Neural cell (in vitro differentiated cells): ENCODE measurements at regions not wholly inside any gene's neighbourhood (a gene's known extent, or its start where the extent isn't known, plus 50 kb on each side); places are given as distances from the start of the nearest gene placed in this dataset.

Experiments used
- H2AFZ ChIP-seq: fragments of 200-600, 300-800 bp; sonication (generic), shearing (Covaris generic); 2 replicates; pipeline ENCODE4 v1.6.0; 2014; ENCODE audit warnings: low read depth, mild to moderate bottlenecking, antibody characterized with exemption, low read length, moderate library complexity
- H3F3A ChIP-seq: fragments of 200-600 bp; shearing (Covaris generic); 2 replicates; pipeline ENCODE4 v1.6.1; 2016; ENCODE audit warnings: mild to moderate bottlenecking, moderate library complexity, mixed read lengths, antibody characterized with exemption, low read length; ENCODE audit not compliant: insufficient read depth, poor library complexity, severe bottlenecking
- H3K27ac ChIP-seq: fragments of 200-600, 300-800 bp; sonication (generic), shearing (Covaris generic); 2 replicates; pipeline ENCODE4 v1.5.1; 2014; ENCODE audit warnings: mild to moderate bottlenecking, low read length, moderate library complexity
- H3K27me3 ChIP-seq: fragments of 300-800, 200-600 bp; sonication (generic), shearing (Covaris generic); 2 replicates; pipeline ENCODE4 v1.6.0; 2014; ENCODE audit warnings: mild to moderate bottlenecking, low read depth, low read length, moderate library complexity; ENCODE audit not compliant: insufficient read depth
- H3K36me3 ChIP-seq: fragments of 300-800, 200-600 bp; sonication (generic), shearing (Covaris generic); 2 replicates; pipeline ENCODE4 v1.5.1; 2014; ENCODE audit warnings: mild to moderate bottlenecking, antibody characterized with exemption, low read length, moderate library complexity; ENCODE audit not compliant: insufficient read depth
- H3K4me2 ChIP-seq: fragments of 300-800, 200-600 bp; sonication (generic), shearing (Covaris generic); 2 replicates; pipeline ENCODE4 v1.6.0; 2014; ENCODE audit warnings: mild to moderate bottlenecking, low read length
- H3K4me3 ChIP-seq: fragments of 300-800, 200-600 bp; sonication (generic), shearing (Covaris generic); 2 replicates; pipeline ENCODE4 v1.5.1; 2014; ENCODE audit warnings: mild to moderate bottlenecking, low read length, moderate library complexity
- H3K79me2 ChIP-seq: fragments of 200-600 bp; shearing (Covaris generic); replicated peaks from 2 replicates; pipeline ENCODE4 v1.6.0; 2014; ENCODE audit warnings: mild to moderate bottlenecking, low read length, moderate library complexity; ENCODE audit not compliant: insufficient read depth
- H3K9ac ChIP-seq: fragments of 300-800, 200-600 bp; sonication (generic), shearing (Covaris generic); 2 replicates; pipeline ENCODE4 v1.6.1; 2016; ENCODE audit warnings: mild to moderate bottlenecking, low read length, mixed read lengths
- H3K9me2 ChIP-seq: fragments of 200-600 bp; shearing (Covaris generic); 2 replicates; pipeline ENCODE4 v1.6.1; 2016; ENCODE audit warnings: mild to moderate bottlenecking, low read length, mixed read lengths; ENCODE audit not compliant: insufficient read depth
- H3K9me3 ChIP-seq: fragments of 200-600, 300-800 bp; sonication (generic), shearing (Covaris generic); 2 replicates; pipeline ENCODE4 v1.6.1; 2016; ENCODE audit warnings: mild to moderate bottlenecking, mixed run types, low read length, moderate library complexity, mixed read lengths
- H4K20me1 ChIP-seq: fragments of 200-600 bp; shearing (Covaris generic); 2 replicates; pipeline ENCODE4 v1.6.1; 2016; ENCODE audit warnings: mild to moderate bottlenecking, mixed run types; ENCODE audit not compliant: insufficient read depth
- EP300 ChIP-seq: fragments of 450-650 bp; conservative IDR thresholded peaks from 2 replicates; pipeline ENCODE4 v1.6.1; 2014; ENCODE audit warnings: antibody characterized with exemption, mild to moderate bottlenecking, moderate library complexity; ENCODE audit not compliant: poor library complexity, severe bottlenecking
- EZH2 ChIP-seq: fragments of 200-600, 300-800 bp; shearing (Covaris generic), sonication (generic); IDR thresholded peaks from 2 replicates; pipeline ENCODE4 v1.6.1; 2014; ENCODE audit warnings: antibody characterized with exemption, low read length, borderline replicate concordance, mild to moderate bottlenecking; ENCODE audit not compliant: insufficient read depth, poor library complexity, severe bottlenecking
- MXI1 ChIP-seq: fragments of 450-650 bp; conservative IDR thresholded peaks from 2 replicates; pipeline ENCODE4 v1.6.1; 2014; ENCODE audit warnings: antibody characterized with exemption, mild to moderate bottlenecking; ENCODE audit not compliant: poor library complexity, severe bottlenecking
- POLR2AphosphoS5 ChIP-seq: IDR thresholded peaks from 2 replicates; pipeline ENCODE4 v1.6.1; 2012
- RAD21 ChIP-seq: fragments of 450-650 bp; conservative IDR thresholded peaks from 2 replicates; pipeline ENCODE4 v1.6.1; 2014; ENCODE audit warnings: antibody characterized with exemption, mild to moderate bottlenecking, moderate library complexity
- SMC3 ChIP-seq: fragments of 450-650 bp; conservative IDR thresholded peaks from 2 replicates; pipeline ENCODE4 v1.6.1; 2014; ENCODE audit warnings: antibody characterized with exemption, mild to moderate bottlenecking, moderate library complexity; ENCODE audit not compliant: poor library complexity
- TAF1 ChIP-seq: IDR thresholded peaks from 2 replicates; pipeline ENCODE4 v1.6.1; 2012; ENCODE audit warnings: low read depth
- TF ChIP-seq, protein P1 (sequence below): IDR thresholded peaks from 2 replicates; pipeline ENCODE4 v1.6.1; 2012; ENCODE audit warnings: borderline replicate concordance
- TF ChIP-seq, protein P2 (sequence below): fragments of 450-650 bp; IDR thresholded peaks from 2 replicates; pipeline ENCODE4 v1.5.1; 2014; ENCODE audit warnings: antibody characterized with exemption, mild to moderate bottlenecking, moderate library complexity; ENCODE audit not compliant: poor library complexity, severe bottlenecking

DNA sequence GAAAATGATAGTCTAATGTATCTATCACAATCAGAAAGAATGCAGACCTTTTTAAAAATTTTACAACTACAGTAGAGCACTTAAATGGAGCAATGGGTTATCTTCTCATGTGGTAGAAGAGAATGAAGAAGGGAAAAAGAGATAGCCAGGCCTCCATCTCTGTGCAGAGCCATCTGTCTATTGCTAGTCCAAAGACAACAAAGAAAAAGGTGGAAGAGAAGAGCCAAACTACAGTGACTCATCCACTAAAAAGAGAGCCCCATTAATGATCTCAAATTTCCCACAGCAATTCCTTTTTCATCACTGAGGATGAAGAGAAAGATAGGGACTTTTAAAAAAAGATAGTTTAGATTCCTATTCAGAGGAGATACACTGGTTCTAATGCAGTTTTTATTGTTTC, 232.9 kb downstream of the ATXN7L3B start:
- H3K27ac ChIP-seq = no peak overlapping the region
- no peaks in the 10 kb centered on the region for H3K9me3 ChIP-seq
- no peaks in the 10 kb centered on the region for H3K9me2 ChIP-seq
- H3K9ac ChIP-seq = no peak overlapping the region
- H3F3A ChIP-seq = no peaks in the 10 kb centered on the region
- no peaks in the 10 kb centered on the region for H3K36me3 ChIP-seq
- H4K20me1 ChIP-seq = no peaks in the 10 kb centered on the region
- H3K4me2 ChIP-seq = no peak overlapping the region
- TF ChIP-seq POLR2AphosphoS5 (no peak), TAF1 (no peak), EP300 (no peak), MXI1 (no peak), RAD21 (no peak), SMC3 (no peak), EZH2 (no peak)
- TF ChIP-seq, protein P1, sequence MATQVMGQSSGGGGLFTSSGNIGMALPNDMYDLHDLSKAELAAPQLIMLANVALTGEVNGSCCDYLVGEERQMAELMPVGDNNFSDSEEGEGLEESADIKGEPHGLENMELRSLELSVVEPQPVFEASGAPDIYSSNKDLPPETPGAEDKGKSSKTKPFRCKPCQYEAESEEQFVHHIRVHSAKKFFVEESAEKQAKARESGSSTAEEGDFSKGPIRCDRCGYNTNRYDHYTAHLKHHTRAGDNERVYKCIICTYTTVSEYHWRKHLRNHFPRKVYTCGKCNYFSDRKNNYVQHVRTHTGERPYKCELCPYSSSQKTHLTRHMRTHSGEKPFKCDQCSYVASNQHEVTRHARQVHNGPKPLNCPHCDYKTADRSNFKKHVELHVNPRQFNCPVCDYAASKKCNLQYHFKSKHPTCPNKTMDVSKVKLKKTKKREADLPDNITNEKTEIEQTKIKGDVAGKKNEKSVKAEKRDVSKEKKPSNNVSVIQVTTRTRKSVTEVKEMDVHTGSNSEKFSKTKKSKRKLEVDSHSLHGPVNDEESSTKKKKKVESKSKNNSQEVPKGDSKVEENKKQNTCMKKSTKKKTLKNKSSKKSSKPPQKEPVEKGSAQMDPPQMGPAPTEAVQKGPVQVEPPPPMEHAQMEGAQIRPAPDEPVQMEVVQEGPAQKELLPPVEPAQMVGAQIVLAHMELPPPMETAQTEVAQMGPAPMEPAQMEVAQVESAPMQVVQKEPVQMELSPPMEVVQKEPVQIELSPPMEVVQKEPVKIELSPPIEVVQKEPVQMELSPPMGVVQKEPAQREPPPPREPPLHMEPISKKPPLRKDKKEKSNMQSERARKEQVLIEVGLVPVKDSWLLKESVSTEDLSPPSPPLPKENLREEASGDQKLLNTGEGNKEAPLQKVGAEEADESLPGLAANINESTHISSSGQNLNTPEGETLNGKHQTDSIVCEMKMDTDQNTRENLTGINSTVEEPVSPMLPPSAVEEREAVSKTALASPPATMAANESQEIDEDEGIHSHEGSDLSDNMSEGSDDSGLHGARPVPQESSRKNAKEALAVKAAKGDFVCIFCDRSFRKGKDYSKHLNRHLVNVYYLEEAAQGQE = no peak
- TF ChIP-seq, protein P2, sequence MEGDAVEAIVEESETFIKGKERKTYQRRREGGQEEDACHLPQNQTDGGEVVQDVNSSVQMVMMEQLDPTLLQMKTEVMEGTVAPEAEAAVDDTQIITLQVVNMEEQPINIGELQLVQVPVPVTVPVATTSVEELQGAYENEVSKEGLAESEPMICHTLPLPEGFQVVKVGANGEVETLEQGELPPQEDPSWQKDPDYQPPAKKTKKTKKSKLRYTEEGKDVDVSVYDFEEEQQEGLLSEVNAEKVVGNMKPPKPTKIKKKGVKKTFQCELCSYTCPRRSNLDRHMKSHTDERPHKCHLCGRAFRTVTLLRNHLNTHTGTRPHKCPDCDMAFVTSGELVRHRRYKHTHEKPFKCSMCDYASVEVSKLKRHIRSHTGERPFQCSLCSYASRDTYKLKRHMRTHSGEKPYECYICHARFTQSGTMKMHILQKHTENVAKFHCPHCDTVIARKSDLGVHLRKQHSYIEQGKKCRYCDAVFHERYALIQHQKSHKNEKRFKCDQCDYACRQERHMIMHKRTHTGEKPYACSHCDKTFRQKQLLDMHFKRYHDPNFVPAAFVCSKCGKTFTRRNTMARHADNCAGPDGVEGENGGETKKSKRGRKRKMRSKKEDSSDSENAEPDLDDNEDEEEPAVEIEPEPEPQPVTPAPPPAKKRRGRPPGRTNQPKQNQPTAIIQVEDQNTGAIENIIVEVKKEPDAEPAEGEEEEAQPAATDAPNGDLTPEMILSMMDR = no peak
- no peaks in the 10 kb centered on the region for H3K79me2 ChIP-seq
- no peak overlapping the region for H2AFZ ChIP-seq
- H3K4me3 ChIP-seq = no peak overlapping the region
- no peaks in the 10 kb centered on the region for H3K27me3 ChIP-seq

DNA sequence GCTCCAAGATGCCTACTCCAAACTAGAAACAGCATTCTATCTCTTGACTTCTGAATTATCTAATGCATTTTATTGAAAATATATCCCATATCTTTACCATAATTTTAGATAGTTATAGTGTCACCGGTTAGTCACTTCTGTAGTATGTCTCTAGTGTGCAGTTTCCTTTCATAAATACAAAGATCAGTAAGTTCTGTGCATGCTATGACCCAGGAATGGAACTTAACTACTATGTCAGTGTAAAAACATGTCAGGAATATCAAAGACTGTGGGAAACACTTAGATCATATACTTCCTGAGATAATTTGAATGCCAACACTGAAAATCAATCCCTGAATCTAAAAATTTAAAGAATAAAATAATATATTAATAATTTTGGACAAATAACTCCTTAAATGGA, 237.6 kb downstream of the ATXN7L3B start:
- Histone ChIP-seq H3F3A (no peaks in the 10 kb centered on the region), H3K4me3 (no peak overlapping the region), H3K9ac (no peak overlapping the region), H3K27me3 (no peaks in the 10 kb centered on the region), H3K4me2 (no peak overlapping the region), H4K20me1 (no peaks in the 10 kb centered on the region), H2AFZ (no peak overlapping the region), H3K27ac (no peak overlapping the region), H3K79me2 (no peaks in the 10 kb centered on the region), H3K9me3 (no peaks in the 10 kb centered on the region), H3K36me3 (no peaks in the 10 kb centered on the region), H3K9me2 (no peaks in the 10 kb centered on the region)
- TF ChIP-seq, protein P2 = no peak
- TF ChIP-seq POLR2AphosphoS5 = no peak
- TF ChIP-seq TAF1 = no peak
- TF ChIP-seq MXI1 = no peak
- TF ChIP-seq EZH2 = no peak
- no peak for TF ChIP-seq SMC3
- no peak for TF ChIP-seq EP300
- TF ChIP-seq, protein P1 = no peak
- no peak for TF ChIP-seq RAD21
